PC-9 (cell line): ENCODE measurements at regions not wholly inside any gene's neighbourhood (a gene's known extent, or its start where the extent isn't known, plus 50 kb on each side); places are given as distances from the start of the nearest gene placed in this dataset.

ENCODE experiments used
- BruUV-seq: library from RNA; stranded (reverse); fragments of 400-500 nt; replicated peaks from 2 replicates; lab custom pipeline; 2021; lab: Mats Ljungman, UMichigan
- CTCF ChIA-PET: fragments of 300-600 bp; sonication (Branson Sonifier 250); formaldehyde crosslinking; loops from one replicate; lab custom pipeline; 2022; ENCODE audit warnings: antibody characterized with exemption; lab: Charles Lee
- POLR2A ChIA-PET: fragments of 300-600 bp; sonication (Branson Sonifier 250); formaldehyde crosslinking; loops from one replicate; lab custom pipeline; 2022; ENCODE audit warnings: antibody characterized with exemption; ENCODE audit not compliant: unreplicated experiment; lab: Charles Lee
- DNase-seq, 2 experiments: peaks; one replicate each; pipeline versions ENCODE4 v3.0.0 to v3.0.0-alpha.2; 2015 to 2022; ENCODE audit warnings: mixed read lengths in 1 of 2
- H2AFZ ChIP-seq: fragments of 200-600 bp; sonication (generic); 2 replicates; pipeline ENCODE4 v1.8.1; 2017; ENCODE audit warnings: antibody characterized with exemption
- H3F3A ChIP-seq: fragments of 200-600 bp; sonication (generic); 2 replicates; pipeline ENCODE4 v1.8.1; 2017; ENCODE audit warnings: antibody characterized with exemption, mild to moderate bottlenecking, low read depth; ENCODE audit not compliant: insufficient read depth
- H3K27ac ChIP-seq: fragments of 200-600 bp; sonication (generic); 2 replicates; pipeline ENCODE4 v1.6.1; 2016; ENCODE audit warnings: mixed run types
- H3K27me3 ChIP-seq: fragments of 200-600 bp; sonication (generic); 2 replicates; pipeline ENCODE4 v1.6.1; 2016; ENCODE audit warnings: low read depth, mixed run types; ENCODE audit not compliant: insufficient read depth
- H3K36me3 ChIP-seq: fragments of 200-600 bp; sonication (generic); 2 replicates; pipeline ENCODE4 v1.6.1; 2016; ENCODE audit warnings: low read depth, mixed run types
- H3K4me1 ChIP-seq: fragments of 200-600 bp; sonication (generic); replicated peaks from 2 replicates; pipeline ENCODE4 v1.6.1; 2016; ENCODE audit warnings: mixed run types; ENCODE audit not compliant: insufficient read depth
- H3K4me2 ChIP-seq: fragments of 200-600 bp; sonication (generic); 2 replicates; pipeline ENCODE4 v1.6.1; 2017; ENCODE audit warnings: mixed run types
- H3K4me3 ChIP-seq: fragments of 200-600 bp; sonication (generic); 2 replicates; pipeline ENCODE4 v1.6.1; 2016; ENCODE audit warnings: mixed run types
- H3K79me2 ChIP-seq: fragments of 200-600 bp; sonication (generic); 2 replicates; pipeline ENCODE4 v1.6.1; 2017; ENCODE audit warnings: low read depth, mixed run types
- H3K9me2 ChIP-seq: fragments of 200-600 bp; sonication (generic); 2 replicates; pipeline ENCODE4 v1.8.1; 2017; ENCODE audit warnings: mild to moderate bottlenecking; ENCODE audit not compliant: insufficient read depth
- H3K9me3 ChIP-seq: fragments of 200-600 bp; sonication (generic); 2 replicates; pipeline ENCODE4 v1.8.1; 2016; ENCODE audit warnings: low read depth; ENCODE audit not compliant: insufficient read depth
- H4K20me1 ChIP-seq: fragments of 200-600 bp; sonication (generic); 2 replicates; pipeline ENCODE4 v1.8.1; 2017; ENCODE audit not compliant: insufficient read depth
- EZH2 ChIP-seq: fragments of 200-600 bp; sonication (generic); IDR thresholded peaks from 2 replicates; pipeline ENCODE4 v1.8.0; 2017; ENCODE audit warnings: antibody characterized with exemption, low read depth
- intact Hi-C: fragments of 100-400 bp; cut with micrococcal nuclease; formaldehyde crosslinking; loops from one replicate; pipeline ENCODE4 v1.10.0; 2022; ENCODE audit not compliant: unreplicated experiment
- TF ChIP-seq, protein P1 (sequence below): fragments of 200-600 bp; sonication (generic); conservative IDR thresholded peaks from 2 replicates; pipeline ENCODE4 v1.6.1; 2017; ENCODE audit warnings: mixed run types, antibody characterized with exemption, mild to moderate bottlenecking, moderate library complexity

DNA sequence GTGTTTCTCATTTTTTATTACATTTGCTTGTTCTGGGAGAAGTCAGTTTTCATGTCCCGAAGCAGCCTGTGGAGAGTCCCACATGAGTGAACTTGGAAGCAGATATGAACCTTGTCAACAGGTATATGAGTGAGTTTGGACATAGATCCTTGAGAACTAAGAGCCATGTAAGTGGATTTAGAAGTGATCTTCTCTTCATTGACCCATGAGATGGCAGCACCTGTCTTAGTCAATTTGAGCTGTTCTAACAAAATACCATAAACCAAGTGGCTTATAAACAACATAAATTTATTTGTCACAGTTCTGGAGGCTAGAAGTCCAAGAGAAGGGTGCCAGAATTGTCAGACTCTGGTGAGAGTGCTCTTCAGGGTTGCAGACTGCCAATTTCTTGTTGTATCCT, 1043.8 kb downstream of the ADGRL3 start:
- intact Hi-C loops, result no loop called here
- no peak overlapping the region for H3K27ac ChIP-seq
- no peaks in the 10 kb centered on the region for H3F3A ChIP-seq
- no peak overlapping the region for H3K4me3 ChIP-seq
- no peaks in the 10 kb centered on the region for H3K27me3 ChIP-seq
- TF ChIP-seq, protein P1, sequence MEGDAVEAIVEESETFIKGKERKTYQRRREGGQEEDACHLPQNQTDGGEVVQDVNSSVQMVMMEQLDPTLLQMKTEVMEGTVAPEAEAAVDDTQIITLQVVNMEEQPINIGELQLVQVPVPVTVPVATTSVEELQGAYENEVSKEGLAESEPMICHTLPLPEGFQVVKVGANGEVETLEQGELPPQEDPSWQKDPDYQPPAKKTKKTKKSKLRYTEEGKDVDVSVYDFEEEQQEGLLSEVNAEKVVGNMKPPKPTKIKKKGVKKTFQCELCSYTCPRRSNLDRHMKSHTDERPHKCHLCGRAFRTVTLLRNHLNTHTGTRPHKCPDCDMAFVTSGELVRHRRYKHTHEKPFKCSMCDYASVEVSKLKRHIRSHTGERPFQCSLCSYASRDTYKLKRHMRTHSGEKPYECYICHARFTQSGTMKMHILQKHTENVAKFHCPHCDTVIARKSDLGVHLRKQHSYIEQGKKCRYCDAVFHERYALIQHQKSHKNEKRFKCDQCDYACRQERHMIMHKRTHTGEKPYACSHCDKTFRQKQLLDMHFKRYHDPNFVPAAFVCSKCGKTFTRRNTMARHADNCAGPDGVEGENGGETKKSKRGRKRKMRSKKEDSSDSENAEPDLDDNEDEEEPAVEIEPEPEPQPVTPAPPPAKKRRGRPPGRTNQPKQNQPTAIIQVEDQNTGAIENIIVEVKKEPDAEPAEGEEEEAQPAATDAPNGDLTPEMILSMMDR, result no peak
- TF ChIP-seq EZH2, result no peak
- H3K9me2 ChIP-seq, result no peaks in the 10 kb centered on the region
- H3K9me3 ChIP-seq, result no peaks in the 10 kb centered on the region
- no peaks in the 10 kb centered on the region for H3K36me3 ChIP-seq
- no peaks in the 10 kb centered on the region for H3K79me2 ChIP-seq
- ChIA-PET CTCF (interaction anchor here (0.6 kb wide), 1 partner anchor 27 kb away, joined by 3 read pairs; no protein-coding TSS in a partner anchor), POLR2A (no interaction called here)
- no peak for DNase-seq
- no peak overlapping the region for H3K4me2 ChIP-seq
- no peak overlapping the region for H2AFZ ChIP-seq
- H3K4me1 ChIP-seq, result no peaks in the 10 kb centered on the region
- no TSS peak for BruUV-seq
- no peaks in the 10 kb centered on the region for H4K20me1 ChIP-seq

DNA sequence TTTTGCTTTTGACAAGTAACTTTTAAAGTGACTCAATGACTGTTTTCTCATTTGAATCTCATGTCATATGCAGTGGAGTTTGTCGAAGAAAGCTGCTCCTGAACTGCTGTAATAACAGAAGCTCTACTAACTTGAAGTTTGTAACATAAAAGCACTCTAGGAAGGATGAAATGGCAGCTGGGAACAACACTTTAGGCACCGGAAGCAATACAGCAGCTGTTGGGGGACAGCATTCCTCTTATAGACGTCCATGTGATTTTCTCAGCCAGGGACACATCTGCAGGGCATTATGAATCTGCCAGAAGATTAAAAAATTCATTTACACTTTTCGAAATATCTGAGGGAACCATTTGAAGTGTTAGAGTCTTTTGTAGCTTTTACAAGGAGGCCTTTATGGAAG, 1035.8 kb downstream of the ADGRL3 start:
- H3K9me3 ChIP-seq, result no peaks in the 10 kb centered on the region
- CTCF ChIA-PET, result no interaction called here
- no peaks in the 10 kb centered on the region for H3F3A ChIP-seq
- H3K27ac ChIP-seq, result no peak overlapping the region
- no peak overlapping the region for H2AFZ ChIP-seq
- H3K36me3 ChIP-seq, result no peaks in the 10 kb centered on the region
- H3K4me2 ChIP-seq, result no peak overlapping the region
- H3K9me2 ChIP-seq, result no peaks in the 10 kb centered on the region
- no peak for TF ChIP-seq EZH2
- TF ChIP-seq, protein P1, result no peak
- no peaks in the 10 kb centered on the region for H4K20me1 ChIP-seq
- POLR2A ChIA-PET, result no interaction called here
- BruUV-seq, result no TSS peak
- no peak overlapping the region for H3K4me3 ChIP-seq
- H3K4me1 ChIP-seq, result no peaks in the 10 kb centered on the region
- H3K27me3 ChIP-seq, result no peaks in the 10 kb centered on the region
- no peaks in the 10 kb centered on the region for H3K79me2 ChIP-seq
- no peak for DNase-seq
- intact Hi-C loops, result no loop called here

DNA sequence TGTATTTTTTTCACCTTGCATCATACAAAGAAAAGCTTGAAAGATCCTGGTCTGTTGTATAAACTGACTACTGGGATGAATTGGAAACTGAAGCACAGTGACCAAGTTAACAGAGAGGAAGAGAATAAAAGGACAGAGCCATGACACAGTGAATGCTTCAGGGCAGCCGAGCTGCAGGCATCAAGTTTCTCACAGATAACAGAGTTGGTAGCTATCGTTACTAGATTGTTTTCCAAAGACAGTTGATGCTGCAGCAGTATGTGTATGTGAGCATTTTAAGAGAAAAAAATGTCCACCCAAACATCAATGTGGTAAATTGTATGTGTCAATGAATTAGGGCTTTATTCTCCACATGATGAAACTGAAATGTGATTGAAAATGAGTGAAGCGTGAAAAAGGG, 1032.7 kb downstream of the ADGRL3 start:
- Histone ChIP-seq H3K27me3 (no peaks in the 10 kb centered on the region), H4K20me1 (no peaks in the 10 kb centered on the region), H3K9me2 (no peaks in the 10 kb centered on the region), H3K36me3 (no peaks in the 10 kb centered on the region), H3K79me2 (no peaks in the 10 kb centered on the region), H3K4me2 (no peak overlapping the region), H3K4me3 (no peak overlapping the region), H3K9me3 (no peaks in the 10 kb centered on the region), H2AFZ (no peak overlapping the region), H3K27ac (no peak overlapping the region), H3F3A (no peaks in the 10 kb centered on the region), H3K4me1 (no peaks in the 10 kb centered on the region)
- intact Hi-C loops, result no loop called here
- ChIA-PET POLR2A (no interaction called here), CTCF (no interaction called here)
- no TSS peak for BruUV-seq
- TF ChIP-seq, protein P1, result no peak
- no peak for TF ChIP-seq EZH2
- DNase-seq, result no peak
